ENCODE measurements at regions not wholly inside any gene's neighbourhood (a gene's known extent, or its start where the extent isn't known, plus 50 kb on each side); places are given as distances from the start of the nearest gene placed in this dataset.

- no peak for TF ChIP-seq MYC (IDR thresholded peaks at IDR 0.05; ENCODE audit: low read depth, low read length)
- no peak for TF ChIP-seq POLR2A (IDR thresholded peaks at IDR 0.05; ENCODE audit: extremely low read depth, insufficient read length)
- no peak for TF ChIP-seq CTCF (IDR thresholded peaks at IDR 0.05; ENCODE audit: low read depth, low read length)
- no peak for TF ChIP-seq MAX (IDR thresholded peaks at IDR 0.05; ENCODE audit: low read depth, low read length)
- no peak overlapping the region for H3K4me3 ChIP-seq (ENCODE audit: low read depth, low read length)
- DNase-seq (ENCODE audit: low read depth), result no peak
Observed at GRCh38 chr3:73743551-73743950, 118.8 kb upstream of the PDZRN3 start.

- H3K4me3 ChIP-seq (ENCODE audit: low read depth, low read length), result no peak overlapping the region
- no peak for DNase-seq (ENCODE audit: low read depth)
- TF ChIP-seq CTCF (IDR thresholded peaks at IDR 0.05; ENCODE audit: low read depth, low read length) (no peak), POLR2A (IDR thresholded peaks at IDR 0.05; ENCODE audit: extremely low read depth, insufficient read length) (no peak), MAX (IDR thresholded peaks at IDR 0.05; ENCODE audit: low read depth, low read length) (no peak), MYC (IDR thresholded peaks at IDR 0.05; ENCODE audit: low read depth, low read length) (no peak)
Observed at GRCh38 chr3:73739791-73740453, 115.2 kb upstream of the PDZRN3 start.

- DNase-seq (ENCODE audit: low read depth), result no peak
- no peak for TF ChIP-seq MYC (IDR thresholded peaks at IDR 0.05; ENCODE audit: low read depth, low read length)
- no peak for TF ChIP-seq POLR2A (IDR thresholded peaks at IDR 0.05; ENCODE audit: extremely low read depth, insufficient read length)
- no peak for TF ChIP-seq MAX (IDR thresholded peaks at IDR 0.05; ENCODE audit: low read depth, low read length)
- no peak overlapping the region for H3K4me3 ChIP-seq (ENCODE audit: low read depth, low read length)
Observed at GRCh38 chr3:73738711-73739110, 114.0 kb upstream of the PDZRN3 start.

GRCh38 chr3:73734211-73735089 is 109.7 kb upstream of the PDZRN3 start:
- no peak for DNase-seq (ENCODE audit: low read depth)
- TF ChIP-seq POLR2A (IDR thresholded peaks at IDR 0.05; ENCODE audit: extremely low read depth, insufficient read length), result no peak
- no peak for TF ChIP-seq MYC (IDR thresholded peaks at IDR 0.05; ENCODE audit: low read depth, low read length)
- no peak for TF ChIP-seq CTCF (IDR thresholded peaks at IDR 0.05; ENCODE audit: low read depth, low read length)
- no peak for TF ChIP-seq MAX (IDR thresholded peaks at IDR 0.05; ENCODE audit: low read depth, low read length)
- H3K4me3 ChIP-seq (ENCODE audit: low read depth, low read length), result no peak overlapping the region

- DNase-seq (ENCODE audit: low read depth), result no peak
- TF ChIP-seq MYC (IDR thresholded peaks at IDR 0.05; ENCODE audit: low read depth, low read length) (no peak), CTCF (IDR thresholded peaks at IDR 0.05; ENCODE audit: low read depth, low read length) (no peak), POLR2A (IDR thresholded peaks at IDR 0.05; ENCODE audit: extremely low read depth, insufficient read length) (no peak), MAX (IDR thresholded peaks at IDR 0.05; ENCODE audit: low read depth, low read length) (no peak)
Observed at GRCh38 chr3:73733746-73734145, 109.0 kb upstream of the PDZRN3 start.

GRCh38 chr3:73729969-73730440 is 105.3 kb upstream of the PDZRN3 start:
- DNase-seq (ENCODE audit: low read depth), result no peak
- TF ChIP-seq MAX (IDR thresholded peaks at IDR 0.05; ENCODE audit: low read depth, low read length), result no peak
- TF ChIP-seq CTCF (IDR thresholded peaks at IDR 0.05; ENCODE audit: low read depth, low read length), result no peak
- no peak for TF ChIP-seq MYC (IDR thresholded peaks at IDR 0.05; ENCODE audit: low read depth, low read length)
- TF ChIP-seq POLR2A (IDR thresholded peaks at IDR 0.05; ENCODE audit: extremely low read depth, insufficient read length), result no peak
- no peak overlapping the region for H3K4me3 ChIP-seq (ENCODE audit: low read depth, low read length)

More at GRCh38 chr3:73733746-73734145, 109.0 kb upstream of the PDZRN3 start:
- no peak overlapping the region for H3K4me3 ChIP-seq (ENCODE audit: low read depth, low read length)
